Testis (tissue), 2 donors: ENCODE measurements at regions not wholly inside any gene's neighbourhood (a gene's known extent, or its start where the extent isn't known, plus 50 kb on each side); places are given as distances from the start of the nearest gene placed in this dataset.

Experiments used
- POLR2A ChIP-seq: fragments of 450-650 bp; IDR thresholded peaks from one replicate; pipeline ENCODE4 v1.6.1; 2017; ENCODE audit warnings: antibody characterized with exemption, mild to moderate bottlenecking, moderate library complexity
- TF ChIP-seq, protein P1 (sequence below), 3 experiments: fragments of 450-650 bp in 2 of 3; fragments of 200-600 bp in 1 of 3; sonication (generic) in 1 of 3; IDR thresholded peaks; one replicate each; pipeline ENCODE4 v1.5.1; 2016 to 2019; ENCODE audit warnings: antibody characterized with exemption in 3 of 3, mild to moderate bottlenecking in 2 of 3, moderate library complexity in 1 of 3

GRCh38 chr4:156556336-156556735 lies 415.3 kb downstream of the PDGFC start:
- TF ChIP-seq, protein P1, sequence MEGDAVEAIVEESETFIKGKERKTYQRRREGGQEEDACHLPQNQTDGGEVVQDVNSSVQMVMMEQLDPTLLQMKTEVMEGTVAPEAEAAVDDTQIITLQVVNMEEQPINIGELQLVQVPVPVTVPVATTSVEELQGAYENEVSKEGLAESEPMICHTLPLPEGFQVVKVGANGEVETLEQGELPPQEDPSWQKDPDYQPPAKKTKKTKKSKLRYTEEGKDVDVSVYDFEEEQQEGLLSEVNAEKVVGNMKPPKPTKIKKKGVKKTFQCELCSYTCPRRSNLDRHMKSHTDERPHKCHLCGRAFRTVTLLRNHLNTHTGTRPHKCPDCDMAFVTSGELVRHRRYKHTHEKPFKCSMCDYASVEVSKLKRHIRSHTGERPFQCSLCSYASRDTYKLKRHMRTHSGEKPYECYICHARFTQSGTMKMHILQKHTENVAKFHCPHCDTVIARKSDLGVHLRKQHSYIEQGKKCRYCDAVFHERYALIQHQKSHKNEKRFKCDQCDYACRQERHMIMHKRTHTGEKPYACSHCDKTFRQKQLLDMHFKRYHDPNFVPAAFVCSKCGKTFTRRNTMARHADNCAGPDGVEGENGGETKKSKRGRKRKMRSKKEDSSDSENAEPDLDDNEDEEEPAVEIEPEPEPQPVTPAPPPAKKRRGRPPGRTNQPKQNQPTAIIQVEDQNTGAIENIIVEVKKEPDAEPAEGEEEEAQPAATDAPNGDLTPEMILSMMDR (IDR thresholded peaks at IDR 0.05): no peak
- TF ChIP-seq POLR2A: no peak
